Kidney tubule cell (primary cell): ENCODE measurements at regions not wholly inside any gene's neighbourhood (a gene's known extent, or its start where the extent isn't known, plus 50 kb on each side); places are given as distances from the start of the nearest gene placed in this dataset.
"Not testable (repeated sequence)": the region's sequence is repeated elsewhere in the genome, so short reads cannot be mapped to it uniquely, and the experiment has no call there.

Experiments used
- DNase-seq: peaks from one replicate; pipeline ENCODE4 v3.0.0-alpha.2; 2018; ENCODE audit warnings: low spot score

DNA sequence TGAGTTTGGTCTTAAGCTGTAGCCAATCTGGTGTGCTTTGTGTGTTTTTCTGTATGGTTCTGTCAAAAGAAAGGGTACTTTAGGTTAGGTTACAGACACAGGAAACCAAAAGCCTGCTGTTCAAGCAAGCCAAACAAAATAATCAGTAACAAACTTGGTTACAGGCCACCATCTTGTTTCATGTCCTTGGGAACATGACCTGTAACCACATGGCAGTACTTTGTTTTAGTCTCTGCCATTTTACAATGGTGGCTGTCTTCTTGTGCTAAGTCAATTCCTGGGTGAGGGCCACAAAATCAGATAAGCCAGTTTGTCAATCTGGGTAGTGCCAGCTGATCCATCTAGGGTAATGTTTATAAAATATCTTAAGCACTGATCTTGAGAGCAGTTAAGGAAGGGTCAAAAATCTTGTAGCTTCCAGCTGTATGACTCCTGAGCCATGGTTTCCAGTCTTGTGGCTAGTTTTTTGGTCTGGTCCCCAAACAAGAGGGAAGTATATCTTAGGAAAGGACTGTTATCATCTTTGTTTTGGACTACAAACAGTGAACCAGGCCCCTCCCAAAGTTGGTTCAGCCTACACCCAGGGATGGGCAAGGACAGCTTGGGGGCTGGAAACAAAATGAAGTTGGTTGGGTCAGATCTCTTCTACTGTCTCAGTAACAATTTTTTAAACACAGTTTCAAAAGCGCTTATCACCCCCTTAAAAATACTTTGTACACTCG lies 90.0 kb downstream of the IGLL5 start:
- no peak for DNase-seq

DNA sequence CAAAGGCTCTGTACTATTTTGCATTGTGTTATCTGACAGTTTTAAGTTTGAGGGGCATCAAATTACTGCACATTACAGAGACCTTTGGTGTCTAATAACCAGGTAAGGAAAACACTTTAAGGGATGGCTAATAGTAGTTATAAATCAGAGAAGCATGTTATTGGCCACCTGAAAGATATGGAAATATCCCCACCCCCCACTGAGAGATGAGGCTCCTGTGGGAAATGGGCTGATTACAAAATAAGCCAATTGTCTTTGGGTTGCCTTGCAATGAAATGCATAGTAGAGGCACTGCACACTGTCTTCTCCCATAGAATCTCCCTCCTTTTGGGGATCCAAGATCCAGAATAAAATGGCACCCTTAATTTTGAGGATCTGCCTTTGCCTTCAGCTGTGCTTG lies 91.0 kb downstream of the IGLL5 start:
- no peak for DNase-seq

DNA sequence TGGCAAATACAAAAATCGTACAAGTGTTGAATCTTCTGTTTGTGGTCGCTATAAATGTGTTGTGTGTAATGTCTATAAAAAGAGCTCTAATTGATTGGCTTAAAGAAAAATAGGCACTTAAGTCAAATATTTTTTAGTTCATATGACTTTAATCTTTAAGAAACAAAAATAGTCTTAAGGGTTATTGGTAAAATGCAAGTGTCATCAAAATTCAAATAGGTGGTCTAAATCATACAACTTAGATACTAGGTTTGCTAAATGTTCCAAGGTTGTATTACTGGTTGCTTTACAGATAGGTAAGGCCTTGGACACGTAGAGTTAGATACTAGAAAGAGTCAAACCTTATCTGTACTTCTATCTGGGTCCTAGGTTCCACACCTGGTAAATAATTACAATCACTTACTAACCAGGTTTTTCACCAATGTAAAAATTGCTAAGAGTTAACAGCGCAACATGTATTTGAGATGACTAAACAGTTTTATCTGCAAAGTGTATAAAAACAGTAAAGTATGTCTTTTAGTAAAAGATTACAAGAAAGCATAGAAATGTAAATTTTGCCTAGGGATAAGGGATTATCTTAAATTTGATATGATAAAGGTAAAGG lies 91.1 kb upstream of the GNAZ start:
- DNase-seq = no peak

DNA sequence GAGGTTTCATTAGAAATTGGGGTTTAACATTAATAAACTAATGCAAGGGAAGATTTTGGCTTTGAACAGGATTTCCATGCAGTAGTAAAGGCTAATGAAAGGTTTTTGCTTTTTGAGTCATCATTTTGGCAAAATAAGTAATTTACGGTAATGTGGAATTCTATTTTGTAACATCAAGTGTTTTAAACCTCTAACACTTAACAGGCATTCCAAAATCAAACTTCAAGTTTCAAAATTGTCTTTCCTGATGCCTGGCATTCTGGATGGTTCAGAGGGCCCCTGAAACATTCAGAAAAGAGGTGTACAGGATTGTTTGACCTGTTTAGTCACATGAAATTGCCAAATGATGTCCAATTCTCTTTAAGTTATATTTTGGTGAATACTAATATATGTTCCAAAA lies 90.4 kb upstream of the GNAZ start:
- no peak for DNase-seq

DNA sequence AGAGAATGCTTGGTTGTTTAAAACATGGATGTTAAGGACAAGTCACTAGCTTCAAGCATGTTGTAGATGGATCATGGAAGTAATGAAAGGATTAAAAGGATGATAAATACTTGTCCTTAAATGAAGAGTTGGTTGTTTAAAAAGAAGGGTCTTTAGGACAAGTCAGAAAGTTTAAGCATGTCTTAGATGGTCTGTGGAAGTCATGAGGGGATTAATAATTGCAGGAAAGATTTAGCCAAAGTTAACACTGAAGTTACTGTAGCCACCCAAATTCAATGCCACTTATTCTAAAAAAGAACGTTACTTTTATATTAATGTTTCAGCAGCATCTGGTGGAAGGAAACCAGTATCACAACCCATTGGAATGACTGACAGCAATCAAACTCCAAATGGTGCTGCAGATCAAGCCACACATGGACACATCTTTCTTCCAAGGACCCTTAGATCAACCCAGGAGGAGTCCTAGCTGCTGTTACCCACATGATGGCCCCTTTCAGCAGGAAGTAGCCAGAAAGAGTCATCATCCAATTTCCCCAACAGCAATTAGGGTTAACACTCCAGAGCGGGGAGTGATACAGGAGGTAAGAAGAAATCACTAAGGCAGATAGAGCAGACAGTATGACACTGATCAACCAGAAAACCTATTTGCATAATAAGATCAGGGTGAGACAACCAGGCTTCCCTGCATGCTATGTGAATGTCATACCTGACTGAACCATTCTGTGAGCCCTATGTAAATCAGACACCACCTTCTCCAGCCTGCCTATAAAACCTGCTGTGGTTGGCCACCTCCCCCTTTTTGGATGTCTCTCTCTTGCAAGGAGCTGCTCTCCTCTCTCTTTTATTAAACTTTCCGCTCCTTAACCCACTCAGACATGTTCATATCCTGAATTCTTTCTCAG lies 88.4 kb upstream of the GNAZ start:
- DNase-seq = no peak

DNA sequence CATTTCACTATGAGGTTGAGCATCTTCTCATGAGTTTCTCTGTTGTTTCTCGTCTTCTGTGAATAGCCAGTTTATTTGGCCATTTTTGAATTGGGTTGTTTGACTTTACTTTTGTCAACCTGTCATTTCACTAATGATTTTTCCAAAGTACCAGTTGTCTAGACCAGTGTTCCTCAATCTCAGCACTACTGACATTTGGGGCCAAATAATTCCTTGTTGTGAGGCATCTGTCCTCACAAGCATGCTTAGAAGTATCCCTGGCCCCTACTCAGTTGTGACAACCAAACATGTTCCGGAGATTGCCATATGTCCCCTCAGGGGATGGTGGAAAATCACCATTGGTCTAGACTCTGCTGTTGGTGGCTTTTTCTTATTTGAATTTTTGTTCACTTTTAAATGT lies 87.7 kb upstream of the GNAZ start:
- DNase-seq = no peak

DNA sequence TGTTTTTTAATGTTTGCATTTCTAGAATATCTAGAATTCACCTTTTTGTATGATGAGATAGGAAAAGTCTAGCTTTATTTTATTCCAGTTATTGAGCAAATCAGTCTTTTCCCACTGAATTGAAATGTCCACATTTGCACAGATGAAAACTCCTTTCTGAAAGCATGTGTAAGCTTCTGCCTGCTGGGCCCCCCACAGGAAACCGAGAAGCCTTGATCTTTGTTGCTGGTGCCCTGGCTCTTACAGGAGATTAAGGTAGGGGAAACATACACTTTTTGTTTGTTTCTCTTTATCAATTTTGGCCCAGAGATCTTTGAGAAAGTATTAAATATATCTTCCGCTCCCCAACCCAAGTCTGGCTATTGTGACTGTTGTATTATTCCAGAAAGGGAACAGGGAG lies 87.2 kb upstream of the GNAZ start:
- no peak for DNase-seq

DNA sequence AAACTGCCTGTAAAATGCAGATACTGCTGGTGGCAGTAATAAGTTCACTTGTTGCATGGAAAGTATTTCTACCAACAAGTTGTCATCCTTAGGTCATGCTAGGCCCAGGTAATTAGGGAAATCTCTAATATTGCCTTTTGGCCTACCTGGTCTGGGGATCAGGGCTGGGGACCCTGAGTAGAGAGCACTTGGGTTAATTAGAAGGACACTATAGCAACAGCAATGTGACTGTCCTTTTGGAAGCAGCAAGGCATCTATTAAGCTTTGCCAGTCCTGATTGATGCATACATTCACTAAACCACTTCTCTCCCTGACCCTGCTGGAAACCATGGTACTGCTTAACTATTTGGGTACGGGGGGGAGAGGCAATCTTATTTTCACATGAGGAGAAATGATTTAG lies 86.5 kb upstream of the GNAZ start:
- no peak for DNase-seq

DNA sequence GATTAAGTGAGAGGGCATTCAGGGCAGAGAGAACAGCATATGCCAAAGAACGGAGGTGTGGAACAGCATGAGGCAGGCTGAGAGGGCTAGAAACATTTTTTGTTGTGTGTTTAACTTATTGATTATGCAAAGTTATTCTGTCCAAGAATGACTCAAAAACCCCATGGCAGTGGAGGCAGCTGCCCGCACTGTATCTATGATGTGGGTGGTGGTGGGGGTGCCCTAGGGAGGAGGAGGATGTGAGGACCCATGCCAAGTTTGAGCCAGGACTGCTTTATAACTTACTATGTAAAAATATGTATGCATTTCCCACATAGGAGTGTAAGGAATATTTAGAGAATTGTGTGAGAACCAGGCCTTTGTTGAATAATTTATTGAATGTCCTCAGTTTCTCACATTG lies 85.4 kb upstream of the GNAZ start:
- DNase-seq = no peak

DNA sequence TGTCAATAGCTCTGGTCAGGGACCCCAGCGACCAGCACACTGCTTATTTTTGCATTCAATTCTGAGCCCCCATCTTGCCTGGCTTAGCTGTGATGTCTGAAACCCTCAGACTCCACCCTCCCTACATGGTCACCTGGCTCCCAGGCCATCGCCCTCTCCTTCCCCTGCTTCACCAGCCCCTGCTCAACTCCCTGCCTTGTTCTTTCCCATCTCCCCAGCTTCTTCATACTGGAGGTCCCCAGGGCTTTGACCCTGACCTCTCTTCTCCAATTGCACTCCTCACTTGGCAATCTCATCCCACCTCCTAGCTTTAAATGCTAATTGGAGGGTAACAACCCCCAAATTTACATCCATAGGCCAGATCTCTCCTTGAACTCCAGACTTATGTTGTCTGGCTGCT lies 84.3 kb upstream of the GNAZ start:
- no peak for DNase-seq

DNA sequence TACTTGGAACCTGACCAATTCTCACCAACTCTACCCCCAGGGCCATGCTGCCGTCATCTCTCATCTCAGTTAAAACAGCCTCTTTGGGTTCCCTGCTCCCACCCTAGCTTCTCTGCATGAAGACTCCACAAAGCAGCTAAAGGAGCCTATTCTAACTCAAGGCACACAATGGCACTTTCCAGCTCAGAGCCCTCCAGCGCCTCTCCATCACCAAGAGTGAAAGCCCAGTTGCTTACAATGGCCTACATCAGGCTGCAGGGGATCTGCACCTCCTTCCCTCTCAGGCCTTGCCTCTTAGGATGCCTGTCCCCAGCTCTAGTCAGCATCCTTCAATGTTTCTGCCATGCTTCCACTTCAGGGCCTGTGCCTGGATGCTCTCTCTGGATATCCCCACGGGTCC lies 83.7 kb upstream of the GNAZ start:
- no peak for DNase-seq

DNA sequence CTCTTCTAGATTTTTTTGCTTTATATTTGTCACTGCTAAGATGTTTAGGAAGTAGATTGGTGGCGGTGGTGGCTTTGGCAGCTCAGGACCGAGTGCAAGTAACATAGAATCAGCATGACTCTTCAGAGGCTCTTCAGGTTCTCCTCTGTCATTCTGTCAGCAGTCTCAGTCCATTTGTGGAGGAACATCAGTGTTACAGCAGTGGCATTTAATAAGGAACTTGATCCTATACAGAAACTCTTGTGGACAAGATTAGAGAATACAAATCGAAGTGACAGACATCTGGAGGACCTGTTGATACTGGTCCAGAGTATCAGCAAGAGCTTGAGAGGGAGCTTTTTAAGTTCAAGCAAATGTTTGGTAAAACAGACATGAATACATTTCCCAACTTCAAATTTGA lies 82.2 kb upstream of the GNAZ start:
- DNase-seq = no peak

DNA sequence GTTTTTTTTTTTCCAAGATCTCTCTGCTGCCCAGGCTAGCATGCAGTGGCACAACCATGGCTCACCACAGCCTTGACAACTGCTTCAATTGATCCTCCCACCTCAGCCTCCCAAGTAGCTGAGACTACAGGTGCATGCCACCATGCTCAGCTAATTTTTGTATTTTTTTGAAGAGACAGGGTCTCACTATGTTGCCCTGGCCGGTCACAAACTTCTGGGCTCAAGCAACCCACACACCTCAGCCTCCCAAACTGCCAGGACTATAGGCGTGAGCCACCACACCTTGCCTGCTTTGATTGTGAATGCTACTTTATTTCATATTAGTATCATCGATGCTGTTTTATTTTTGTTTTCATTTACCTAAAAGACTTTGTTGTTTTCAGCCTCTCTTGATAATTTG lies 81.5 kb upstream of the GNAZ start:
- DNase-seq = no peak

DNA sequence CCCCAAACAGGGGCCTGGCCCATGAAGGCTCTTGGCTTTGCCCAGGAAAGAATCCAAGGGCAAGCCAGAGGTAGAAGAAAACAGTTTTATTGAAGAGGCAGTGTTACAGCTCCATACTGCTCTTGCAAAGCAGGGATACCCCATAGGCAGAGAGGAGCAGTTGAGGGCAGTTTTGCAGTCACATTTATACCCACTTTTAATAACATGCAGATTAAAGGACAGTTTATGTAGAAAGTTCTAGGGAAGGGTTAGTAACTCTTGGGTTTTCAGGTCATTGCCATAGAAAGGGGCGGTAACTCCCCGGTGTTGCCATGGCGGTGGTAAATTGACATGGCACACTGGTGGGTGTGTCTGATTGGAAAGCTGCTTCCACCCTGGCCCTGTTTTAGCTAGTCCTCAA lies 80.5 kb upstream of the GNAZ start:
- DNase-seq = no peak

DNA sequence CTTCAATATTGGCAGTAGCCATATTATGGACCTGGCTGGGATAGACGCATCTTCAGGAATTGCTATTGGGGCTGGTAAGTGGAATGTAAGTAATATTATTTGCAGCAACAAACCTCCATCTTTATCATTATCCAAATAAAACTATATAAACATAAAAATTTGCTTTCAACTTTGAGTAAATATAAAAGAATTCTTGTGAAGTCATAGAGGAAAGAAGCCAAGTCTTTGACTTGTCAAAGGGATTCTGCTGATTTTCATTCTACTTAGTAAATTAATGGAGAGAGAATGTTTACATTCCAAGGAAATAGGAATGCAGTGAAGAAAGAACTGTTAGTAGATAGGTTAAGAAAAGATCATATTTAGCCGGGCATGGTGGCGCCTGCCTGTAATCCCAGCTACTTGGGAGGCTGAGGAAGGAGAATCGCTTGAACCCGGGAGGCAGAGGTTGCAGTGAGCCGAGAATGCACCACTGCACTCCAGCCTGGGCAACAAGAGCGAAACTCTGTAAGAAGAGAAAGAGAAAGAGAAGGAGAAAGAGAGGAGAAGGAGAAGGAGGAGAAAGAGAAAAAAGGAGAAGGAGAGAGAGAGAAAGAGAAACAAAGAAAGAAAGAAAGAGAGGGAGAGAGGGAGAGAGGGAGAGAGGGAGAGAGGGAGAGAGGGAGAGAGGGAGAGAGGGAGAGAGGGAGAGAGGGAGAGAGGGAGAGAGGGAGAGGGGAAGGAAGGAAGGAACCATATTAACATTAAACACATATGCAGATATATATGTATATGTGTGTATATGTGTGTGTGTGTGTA lies 79.4 kb upstream of the GNAZ start:
- not testable (repeated sequence) for DNase-seq

DNA sequence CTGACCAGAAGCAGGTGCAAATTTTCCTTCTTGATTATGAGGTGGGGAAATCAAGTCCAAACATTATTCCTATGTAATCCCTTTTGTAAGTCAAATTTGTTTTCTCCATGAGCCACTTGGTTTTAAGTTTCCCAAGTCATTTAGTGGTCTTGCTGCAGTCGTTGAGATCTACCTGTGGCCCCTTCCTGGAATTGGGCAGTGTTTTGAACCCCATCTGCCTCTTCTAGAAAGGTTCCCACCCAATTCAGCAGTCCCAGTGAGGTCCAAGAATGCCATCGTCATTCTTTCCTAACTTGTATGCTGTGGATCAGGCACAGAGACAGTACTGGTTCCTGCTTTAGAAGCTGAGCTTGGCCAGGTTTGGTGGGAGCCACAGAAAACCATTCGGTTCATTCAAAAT lies 77.8 kb upstream of the GNAZ start:
- DNase-seq = no peak

DNA sequence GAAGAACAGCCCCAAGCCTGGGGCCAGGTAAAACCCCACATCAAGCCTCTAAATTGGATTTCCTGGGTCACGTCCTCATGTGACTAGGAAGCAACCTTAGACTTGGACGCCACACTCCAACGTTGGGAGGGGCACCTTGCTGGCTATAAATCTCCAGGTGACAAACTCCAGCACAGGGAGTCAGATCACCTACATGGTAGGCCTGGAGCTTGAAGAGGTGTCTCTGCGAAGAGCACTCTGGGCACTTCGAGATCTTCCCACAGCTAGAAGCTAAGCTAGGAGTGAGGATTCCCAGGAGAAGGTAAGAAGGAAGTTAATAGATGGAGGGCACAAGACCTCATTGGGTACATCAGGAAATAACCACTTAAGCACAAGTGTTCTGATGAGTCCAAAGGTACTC lies 77.1 kb upstream of the GNAZ start:
- no peak for DNase-seq

DNA sequence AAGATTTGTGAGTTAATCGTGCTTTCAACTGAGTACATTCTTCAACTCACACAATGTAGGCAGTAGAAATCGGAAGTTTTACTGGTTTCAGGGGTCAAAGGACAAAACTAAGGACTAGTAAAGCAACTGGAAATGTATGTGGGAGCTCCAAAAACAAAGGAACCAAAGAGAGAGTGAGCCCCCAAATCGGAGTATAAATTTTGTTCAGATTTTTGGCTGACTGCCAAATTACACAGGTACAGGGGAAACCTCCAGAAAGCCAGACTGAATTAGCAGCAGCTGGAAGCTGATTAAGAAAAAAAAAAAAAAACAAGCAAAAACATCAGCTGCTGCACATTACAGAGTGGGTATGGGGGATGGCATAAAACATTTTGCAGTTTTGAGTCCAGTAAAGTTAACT lies 75.2 kb upstream of the GNAZ start:
- no peak for DNase-seq

DNA sequence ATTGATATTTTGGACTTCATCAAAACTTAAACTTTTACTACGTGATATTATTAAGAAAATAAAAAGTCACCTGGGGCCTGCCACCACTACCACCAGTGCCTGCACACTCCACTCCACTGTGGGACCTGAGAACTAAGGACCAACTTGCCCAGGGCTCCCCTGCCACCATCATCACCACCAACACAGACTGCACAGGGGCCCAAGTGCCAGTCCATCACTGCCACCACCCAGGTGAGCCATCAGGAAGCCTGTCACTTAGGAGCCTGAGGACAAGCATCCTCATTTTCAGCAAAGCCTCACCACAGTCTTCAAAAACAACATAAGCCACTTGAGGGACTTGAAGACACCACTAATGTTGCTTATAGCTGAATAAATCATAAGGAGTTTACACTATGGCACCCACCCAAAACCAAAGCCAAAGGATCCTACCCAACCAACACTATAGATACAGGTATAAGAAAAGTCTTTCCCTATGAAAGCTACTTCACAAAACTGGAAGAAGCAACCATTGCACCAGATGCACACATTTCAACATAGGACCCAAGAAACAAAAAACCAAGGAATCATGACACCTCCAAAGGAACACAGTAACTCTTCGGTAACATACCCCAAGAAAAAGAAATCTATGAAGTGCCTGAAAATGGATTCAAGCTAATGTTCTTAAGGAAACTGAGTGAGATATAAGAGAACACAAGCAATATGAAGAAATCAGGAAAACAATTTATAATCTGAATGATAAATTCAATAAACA lies 73.6 kb upstream of the GNAZ start:
- DNase-seq = no peak

DNA sequence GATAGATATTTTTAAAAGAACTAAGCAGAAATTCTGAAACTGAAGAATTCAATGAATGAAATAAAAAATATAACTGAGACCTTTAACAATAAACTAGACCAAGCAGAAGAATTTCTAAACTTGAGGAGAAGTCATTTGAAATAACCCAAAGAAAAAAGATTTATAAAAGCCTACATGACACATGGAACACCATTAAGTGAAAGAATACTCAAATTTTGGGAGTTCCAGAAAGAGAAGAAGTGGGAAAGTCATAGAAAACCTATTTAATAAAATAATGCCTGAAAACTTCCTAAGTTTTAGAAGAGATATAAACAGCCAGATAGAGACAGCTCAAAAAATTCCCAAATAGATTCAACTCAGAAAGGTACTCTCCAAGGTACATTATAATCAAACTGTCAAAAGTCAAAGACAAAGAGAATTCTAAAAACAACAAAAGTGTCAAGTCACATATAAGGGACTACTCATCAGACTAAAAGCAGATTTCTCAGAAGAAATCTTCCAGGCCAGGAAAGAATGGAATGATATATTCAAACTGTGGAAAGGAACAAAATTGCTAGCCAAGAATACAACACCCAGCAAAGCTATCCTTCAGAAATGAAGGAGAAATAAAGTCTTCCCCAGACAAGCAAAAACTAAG lies 72.9 kb upstream of the GNAZ start:
- DNase-seq = no peak

DNA sequence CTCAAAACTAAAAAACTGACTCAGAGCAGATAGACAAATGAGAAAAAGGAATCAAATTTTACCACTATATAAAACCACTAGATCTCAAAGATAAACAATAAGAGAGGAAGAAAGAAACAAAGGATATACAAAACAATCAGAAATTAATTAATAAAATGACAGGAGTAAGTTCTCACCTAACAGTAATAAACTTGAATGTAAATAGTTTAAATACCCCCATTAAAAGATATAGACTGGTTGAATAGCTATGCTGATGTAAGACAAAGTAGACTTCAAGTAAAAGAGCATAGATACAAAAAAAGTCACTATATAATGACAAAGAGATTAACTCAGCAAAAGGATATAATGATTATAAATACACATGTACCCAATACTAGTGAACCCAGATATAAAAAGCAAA lies 72.3 kb upstream of the GNAZ start:
- DNase-seq = no peak
